ENCODE measurements at regions not wholly inside any gene's neighbourhood (a gene's known extent, or its start where the extent isn't known, plus 50 kb on each side); places are given as distances from the start of the nearest gene placed in this dataset.
"Not testable (repeated sequence)": the region's sequence is repeated elsewhere in the genome, so short reads cannot be mapped to it uniquely, and the experiment has no call there.

DNA sequence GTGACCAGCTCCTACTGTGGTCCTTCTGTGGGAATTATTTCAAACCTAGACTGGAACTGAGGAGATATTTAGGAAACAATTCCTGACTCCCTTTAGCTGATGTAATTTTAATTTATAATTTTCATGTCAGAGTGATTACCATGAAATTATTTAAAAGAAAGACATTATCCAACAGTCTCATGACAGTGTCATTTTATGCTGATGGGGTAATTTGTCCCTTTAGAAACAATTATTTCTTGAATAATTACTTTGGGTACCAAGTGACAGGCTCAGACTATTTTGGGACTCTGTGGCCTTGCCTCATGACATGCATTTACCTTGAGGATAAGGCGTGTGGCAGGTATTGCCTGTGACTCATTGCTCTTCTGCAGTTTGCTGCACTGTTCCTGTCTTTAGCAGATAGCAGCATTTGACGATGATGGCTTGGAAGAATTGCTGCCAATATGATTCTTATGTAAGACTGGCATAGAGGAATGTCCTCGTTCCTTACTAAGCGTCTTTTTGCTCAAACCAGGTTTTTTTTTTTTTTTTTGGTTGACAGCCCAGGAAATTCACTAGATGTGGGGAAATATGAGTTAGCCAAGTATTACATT is 206.0 kb upstream of the HMCN1 start:
- H3K27ac ChIP-seq (ENCODE audit: low read depth in 2 of 2, low read length in 1 of 2) = no peak overlapping the region
- no peaks in the 10 kb centered on the region for H3K36me3 ChIP-seq (ENCODE audit: control insufficient read depth in 2 of 2, insufficient read depth in 2 of 2, low read length in 1 of 2)
- WGBS, 2 donors = 52 to 72% methylated on average over 4 of the region's 4 CpGs

GRCh38 chr1:185526344-185527307 is 207.6 kb upstream of the HMCN1 start:
- Histone ChIP-seq H3K27me3 (ENCODE audit: control insufficient read depth in 1 of 2, insufficient read depth in 2 of 2, low read length in 2 of 2) (no peaks in the 10 kb centered on the region), H3K4me3 (ENCODE audit: low read depth in 1 of 2, low read length in 2 of 2) (no peak overlapping the region), H3K27ac (ENCODE audit: low read depth in 2 of 2, low read length in 1 of 2) (no peak overlapping the region), H3K4me1 (ENCODE audit: control insufficient read depth in 2 of 2, insufficient read depth in 2 of 2, low read length in 1 of 2) (no peaks in the 10 kb centered on the region), H3K9me3 (ENCODE audit: control insufficient read depth in 2 of 2, insufficient read depth in 1 of 2, low read depth in 1 of 2, low read length in 1 of 2) (no peaks in the 10 kb centered on the region), H3K36me3 (ENCODE audit: control insufficient read depth in 2 of 2, insufficient read depth in 2 of 2, low read length in 1 of 2) (no peaks in the 10 kb centered on the region)
- WGBS, 2 donors = 90 to 91% methylated on average over 1 of the region's 1 CpG

More for the DNA sequence above, 206.0 kb upstream of the HMCN1 start:
- no peaks in the 10 kb centered on the region for H3K27me3 ChIP-seq (ENCODE audit: control insufficient read depth in 1 of 2, insufficient read depth in 2 of 2, low read length in 2 of 2)
- no peak overlapping the region for H3K4me3 ChIP-seq (ENCODE audit: low read depth in 1 of 2, low read length in 2 of 2)
- no peaks in the 10 kb centered on the region for H3K4me1 ChIP-seq (ENCODE audit: control insufficient read depth in 2 of 2, insufficient read depth in 2 of 2, low read length in 1 of 2)
- H3K9me3 ChIP-seq (ENCODE audit: control insufficient read depth in 2 of 2, insufficient read depth in 1 of 2, low read depth in 1 of 2, low read length in 1 of 2) = no peaks in the 10 kb centered on the region

DNA sequence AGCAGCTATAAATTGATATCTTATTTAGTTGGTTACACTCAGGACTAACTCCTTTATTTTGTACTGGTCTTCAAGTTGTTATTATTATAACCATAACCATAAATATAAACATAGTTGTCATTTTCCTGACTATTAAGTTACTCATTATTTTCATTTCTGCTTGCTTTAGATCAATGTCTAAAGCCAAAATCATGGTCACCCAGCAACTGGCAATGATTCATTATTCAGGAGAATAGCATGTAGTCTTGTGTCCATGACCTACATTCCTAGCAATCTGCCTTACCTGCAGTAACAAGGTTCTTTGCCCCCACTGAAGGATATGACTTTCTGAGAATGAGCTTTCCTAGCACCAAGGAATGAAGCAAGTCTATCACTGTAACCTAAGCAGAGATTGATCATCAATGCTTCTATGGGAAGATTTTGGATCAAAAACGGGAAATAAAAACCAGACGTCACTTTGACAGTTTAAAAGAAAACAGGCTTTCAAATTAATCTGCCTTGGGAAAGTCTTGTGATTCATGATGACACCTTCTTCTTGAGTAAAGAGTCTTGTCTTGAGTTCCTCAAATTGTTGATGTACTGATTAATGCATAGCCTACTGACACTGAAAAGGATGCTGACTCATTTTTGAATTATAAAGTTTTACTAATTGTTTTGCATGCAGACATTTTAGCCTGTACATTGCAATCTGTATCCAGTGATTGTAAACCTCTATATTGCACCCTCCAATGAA is 203.3 kb upstream of the IVNS1ABP start:
- Histone ChIP-seq H3K27me3 (ENCODE audit: control insufficient read depth in 1 of 2, insufficient read depth in 2 of 2, low read length in 2 of 2) (no peaks in the 10 kb centered on the region), H3K27ac (ENCODE audit: low read depth in 2 of 2, low read length in 1 of 2) (no peak overlapping the region)
- 57 to 61% methylated on average over 2 of the region's 2 CpGs for WGBS, 2 donors

DNA sequence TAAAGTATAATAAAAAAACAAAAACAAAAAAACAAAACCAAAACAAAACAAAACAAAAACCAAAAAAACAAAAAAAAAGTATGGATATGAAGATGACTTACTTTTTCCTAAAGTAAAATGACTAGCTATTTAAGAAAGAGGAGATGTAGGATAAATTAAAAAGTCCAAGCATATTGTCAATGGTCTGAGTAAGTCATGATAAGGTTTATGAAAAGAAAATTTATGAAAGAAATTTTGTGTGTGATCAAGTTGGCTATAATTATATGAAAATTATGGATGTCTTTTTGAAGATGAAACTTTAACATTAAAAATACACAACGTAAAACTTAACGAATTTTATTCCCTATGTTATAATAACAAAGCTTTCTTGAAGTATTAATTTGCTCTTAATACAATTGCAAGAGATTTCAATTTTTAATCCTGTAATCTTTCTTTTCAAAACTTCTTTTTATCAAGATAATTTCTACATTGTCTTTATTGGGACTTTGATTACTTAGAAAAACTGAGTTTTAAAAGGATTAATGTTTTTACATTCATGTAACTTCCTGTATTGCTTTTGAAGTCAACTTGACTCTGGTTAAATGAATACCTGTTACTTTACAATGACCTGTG is 200.9 kb upstream of the IVNS1ABP start:
- H3K27ac ChIP-seq (ENCODE audit: low read depth in 2 of 2, low read length in 1 of 2) = no peak overlapping the region
- 68 to 79% methylated on average over 2 of the region's 2 CpGs for WGBS, 2 donors

More for the DNA sequence above, 203.3 kb upstream of the IVNS1ABP start:
- no peaks in the 10 kb centered on the region for H3K36me3 ChIP-seq (ENCODE audit: control insufficient read depth in 2 of 2, insufficient read depth in 2 of 2, low read length in 1 of 2)
- no peaks in the 10 kb centered on the region for H3K9me3 ChIP-seq (ENCODE audit: control insufficient read depth in 2 of 2, insufficient read depth in 1 of 2, low read depth in 1 of 2, low read length in 1 of 2)
- no peak overlapping the region for H3K4me3 ChIP-seq (ENCODE audit: low read depth in 1 of 2, low read length in 2 of 2)
- no peaks in the 10 kb centered on the region for H3K4me1 ChIP-seq (ENCODE audit: control insufficient read depth in 2 of 2, insufficient read depth in 2 of 2, low read length in 1 of 2)

GRCh38 chr1:185517301-185517700 is 200.3 kb upstream of the IVNS1ABP start:
- H3K4me3 ChIP-seq (ENCODE audit: low read depth in 1 of 2, low read length in 2 of 2); H3K27ac ChIP-seq (ENCODE audit: low read depth in 2 of 2, low read length in 1 of 2); H3K36me3 ChIP-seq (ENCODE audit: control insufficient read depth in 2 of 2, insufficient read depth in 2 of 2, low read length in 1 of 2); H3K27me3 ChIP-seq (ENCODE audit: control insufficient read depth in 1 of 2, insufficient read depth in 2 of 2, low read length in 2 of 2); H3K4me1 ChIP-seq (ENCODE audit: control insufficient read depth in 2 of 2, insufficient read depth in 2 of 2, low read length in 1 of 2); H3K9me3 ChIP-seq (ENCODE audit: control insufficient read depth in 2 of 2, insufficient read depth in 1 of 2, low read depth in 1 of 2, low read length in 1 of 2): not testable (repeated sequence)
- 80% methylated on average over 2 of the region's 2 CpGs for WGBS, 2 donors

More for the DNA sequence above, 200.9 kb upstream of the IVNS1ABP start:
- Histone ChIP-seq H3K36me3 (ENCODE audit: control insufficient read depth in 2 of 2, insufficient read depth in 2 of 2, low read length in 1 of 2) (no peaks in the 10 kb centered on the region), H3K9me3 (ENCODE audit: control insufficient read depth in 2 of 2, insufficient read depth in 1 of 2, low read depth in 1 of 2, low read length in 1 of 2) (no peaks in the 10 kb centered on the region), H3K4me1 (ENCODE audit: control insufficient read depth in 2 of 2, insufficient read depth in 2 of 2, low read length in 1 of 2) (no peaks in the 10 kb centered on the region), H3K27me3 (ENCODE audit: control insufficient read depth in 1 of 2, insufficient read depth in 2 of 2, low read length in 2 of 2) (no peaks in the 10 kb centered on the region), H3K4me3 (ENCODE audit: low read depth in 1 of 2, low read length in 2 of 2) (no peak overlapping the region)

- 93 to 94% methylated on average over 2 of the region's 2 CpGs for WGBS, 2 donors
- Histone ChIP-seq H3K36me3 (ENCODE audit: control insufficient read depth in 2 of 2, insufficient read depth in 2 of 2, low read length in 1 of 2) (no peaks in the 10 kb centered on the region), H3K27me3 (ENCODE audit: control insufficient read depth in 1 of 2, insufficient read depth in 2 of 2, low read length in 2 of 2) (no peaks in the 10 kb centered on the region), H3K4me1 (ENCODE audit: control insufficient read depth in 2 of 2, insufficient read depth in 2 of 2, low read length in 1 of 2) (no peaks in the 10 kb centered on the region), H3K27ac (ENCODE audit: low read depth in 2 of 2, low read length in 1 of 2) (no peak overlapping the region), H3K9me3 (ENCODE audit: control insufficient read depth in 2 of 2, insufficient read depth in 1 of 2, low read depth in 1 of 2, low read length in 1 of 2) (no peaks in the 10 kb centered on the region), H3K4me3 (ENCODE audit: low read depth in 1 of 2, low read length in 2 of 2) (no peak overlapping the region)
These were observed 198.7 kb upstream of the IVNS1ABP start for GRCh38 chr1:185515696-185516095.

DNA sequence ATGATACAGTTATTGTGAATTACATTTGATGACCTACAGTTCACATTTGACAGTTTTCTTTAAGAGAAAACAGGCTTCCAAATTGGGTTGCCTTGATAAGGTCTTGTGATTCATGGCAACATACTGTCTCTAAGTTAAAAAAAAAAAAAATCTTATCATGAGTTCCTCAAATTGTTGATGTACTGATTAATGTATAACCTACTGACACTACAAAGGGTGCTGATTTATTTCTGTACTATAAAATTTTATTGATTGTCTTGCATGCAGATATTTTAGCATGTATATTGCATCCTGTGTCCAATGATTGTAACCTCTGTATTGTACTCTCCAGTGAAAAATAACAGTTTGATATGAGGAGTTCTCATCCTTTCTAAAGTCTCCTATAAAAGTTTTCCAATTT is 197.3 kb upstream of the IVNS1ABP start:
- no peaks in the 10 kb centered on the region for H3K9me3 ChIP-seq (ENCODE audit: control insufficient read depth in 2 of 2, insufficient read depth in 1 of 2, low read depth in 1 of 2, low read length in 1 of 2)
- H3K27me3 ChIP-seq (ENCODE audit: control insufficient read depth in 1 of 2, insufficient read depth in 2 of 2, low read length in 2 of 2) = no peaks in the 10 kb centered on the region
- H3K27ac ChIP-seq (ENCODE audit: low read depth in 2 of 2, low read length in 1 of 2) = no peak overlapping the region
- no peak overlapping the region for H3K4me3 ChIP-seq (ENCODE audit: low read depth in 1 of 2, low read length in 2 of 2)
- no peaks in the 10 kb centered on the region for H3K4me1 ChIP-seq (ENCODE audit: control insufficient read depth in 2 of 2, insufficient read depth in 2 of 2, low read length in 1 of 2)
- H3K36me3 ChIP-seq (ENCODE audit: control insufficient read depth in 2 of 2, insufficient read depth in 2 of 2, low read length in 1 of 2) = no peaks in the 10 kb centered on the region

DNA sequence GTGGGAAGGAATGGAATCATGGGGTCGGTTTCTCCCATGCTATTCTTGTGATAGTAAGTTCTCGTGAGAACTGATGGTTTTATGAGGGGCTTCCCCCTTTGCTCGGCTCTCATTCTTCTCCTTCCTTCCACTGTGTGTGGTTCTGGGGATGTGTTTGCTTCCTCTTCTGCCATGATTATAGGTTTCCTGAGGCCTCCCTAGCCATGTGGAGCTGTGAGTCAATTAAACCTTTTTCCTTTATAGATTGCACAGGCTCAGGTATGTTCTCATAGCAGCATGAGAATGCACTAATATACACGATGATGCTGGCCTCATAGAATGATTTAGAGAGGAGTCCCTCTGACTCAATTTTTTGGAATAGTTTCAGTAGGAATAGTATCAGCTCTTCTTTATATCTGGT is 195.4 kb upstream of the IVNS1ABP start:
- H3K27ac ChIP-seq (ENCODE audit: low read depth in 2 of 2, low read length in 1 of 2) = no peak overlapping the region
- H3K4me1 ChIP-seq (ENCODE audit: control insufficient read depth in 2 of 2, insufficient read depth in 2 of 2, low read length in 1 of 2) = no peaks in the 10 kb centered on the region
- no peaks in the 10 kb centered on the region for H3K9me3 ChIP-seq (ENCODE audit: control insufficient read depth in 2 of 2, insufficient read depth in 1 of 2, low read depth in 1 of 2, low read length in 1 of 2)
- no peak overlapping the region for H3K4me3 ChIP-seq (ENCODE audit: low read depth in 1 of 2, low read length in 2 of 2)
- no peaks in the 10 kb centered on the region for H3K27me3 ChIP-seq (ENCODE audit: control insufficient read depth in 1 of 2, insufficient read depth in 2 of 2, low read length in 2 of 2)
- 81 to 83% methylated on average over 4 of the region's 4 CpGs for WGBS, 2 donors
- no peaks in the 10 kb centered on the region for H3K36me3 ChIP-seq (ENCODE audit: control insufficient read depth in 2 of 2, insufficient read depth in 2 of 2, low read length in 1 of 2)

DNA sequence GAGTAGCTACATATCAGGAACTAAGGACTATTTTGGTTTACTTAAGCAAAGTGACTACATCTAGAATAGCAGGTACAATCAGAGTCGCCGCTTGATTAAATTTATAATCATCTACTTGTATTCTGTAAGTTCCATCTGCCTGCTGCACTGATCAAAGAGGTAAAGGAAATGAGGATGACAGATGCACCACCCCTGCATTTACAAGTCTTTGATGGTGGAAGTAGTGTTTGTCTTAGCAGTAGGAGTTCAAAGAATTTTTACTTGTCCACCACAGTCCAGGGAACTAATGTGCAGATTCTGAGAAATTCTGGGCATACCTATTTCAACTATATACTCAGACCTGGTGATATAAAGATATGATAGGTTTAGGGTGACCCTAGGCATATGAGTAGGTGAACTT is 184.1 kb upstream of the IVNS1ABP start:
- Histone ChIP-seq H3K27ac (ENCODE audit: low read depth in 2 of 2, low read length in 1 of 2) (no peak overlapping the region), H3K36me3 (ENCODE audit: control insufficient read depth in 2 of 2, insufficient read depth in 2 of 2, low read length in 1 of 2) (no peaks in the 10 kb centered on the region), H3K4me3 (ENCODE audit: low read depth in 1 of 2, low read length in 2 of 2) (no peak overlapping the region), H3K4me1 (ENCODE audit: control insufficient read depth in 2 of 2, insufficient read depth in 2 of 2, low read length in 1 of 2) (no peaks in the 10 kb centered on the region), H3K27me3 (ENCODE audit: control insufficient read depth in 1 of 2, insufficient read depth in 2 of 2, low read length in 2 of 2) (no peaks in the 10 kb centered on the region), H3K9me3 (ENCODE audit: control insufficient read depth in 2 of 2, insufficient read depth in 1 of 2, low read depth in 1 of 2, low read length in 1 of 2) (no peaks in the 10 kb centered on the region)
- WGBS, 2 donors = 92 to 98% methylated on average over 2 of the region's 2 CpGs
